NOMO-1 treated with dmso at 0.1 percent for 144 hours (cell line): ENCODE measurements at regions not wholly inside any gene's neighbourhood (a gene's known extent, or its start where the extent isn't known, plus 50 kb on each side); places are given as distances from the start of the nearest gene placed in this dataset.
"Not testable (repeated sequence)": the region's sequence is repeated elsewhere in the genome, so short reads cannot be mapped to it uniquely, and the experiment has no call there.

Experiments used
- DNase-seq: peaks from one replicate; lab custom pipeline; 2025; ENCODE audit not compliant: unreplicated experiment; lab: John Stamatoyannopoulos, UW

- no peak for DNase-seq
Measured at GRCh38 chr6:88458662-88459061, 292.5 kb upstream of the CNR1 start.

- no peak for DNase-seq
Measured at GRCh38 chr6:88456221-88456859, 290.2 kb upstream of the CNR1 start.

DNA sequence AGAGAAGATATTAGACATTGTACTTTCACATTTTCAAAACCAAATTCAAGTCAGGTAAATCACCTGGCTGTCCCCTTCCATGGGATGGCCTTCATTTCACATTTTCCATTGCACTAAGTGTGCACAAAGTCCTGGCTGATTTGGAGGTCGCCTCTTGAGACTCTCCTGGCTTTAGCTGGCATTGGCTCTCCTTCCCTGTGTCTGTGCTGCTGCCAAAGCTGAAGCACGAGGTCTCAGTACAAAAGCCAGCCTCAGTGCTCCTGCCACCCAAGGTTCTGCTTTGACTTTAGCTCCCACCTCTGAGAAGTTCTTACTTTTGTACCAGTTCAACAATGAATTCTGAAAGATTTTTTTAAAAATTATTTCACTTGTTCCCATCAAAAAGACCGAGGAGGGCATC, 289.2 kb upstream of the CNR1 start:
- DNase-seq: no peak

DNA sequence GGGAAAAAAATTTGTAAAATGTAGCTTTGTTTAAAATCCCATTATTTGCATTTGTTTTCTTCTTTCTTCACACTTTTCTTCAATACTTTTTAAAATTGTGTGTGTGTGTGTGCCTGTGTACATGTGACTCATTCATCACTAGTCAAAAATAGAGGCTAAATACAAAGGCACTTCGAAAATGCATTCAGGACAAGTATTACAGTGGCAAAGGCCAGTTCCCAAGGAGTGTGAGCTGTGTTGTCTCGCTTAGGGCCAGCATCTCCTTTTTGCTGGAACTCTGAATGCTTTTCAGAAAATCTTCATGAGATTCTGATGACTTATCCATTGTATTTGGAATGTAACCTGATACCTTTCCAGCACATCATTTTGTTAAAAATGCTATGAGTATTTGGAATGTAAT, 288.5 kb upstream of the CNR1 start:
- DNase-seq: no peak

- DNase-seq: no peak
Measured at GRCh38 chr6:88449770-88450169, 283.6 kb upstream of the CNR1 start.

GRCh38 chr6:88445188-88445965, 279.2 kb upstream of the CNR1 start:
- DNase-seq: no peak

DNA sequence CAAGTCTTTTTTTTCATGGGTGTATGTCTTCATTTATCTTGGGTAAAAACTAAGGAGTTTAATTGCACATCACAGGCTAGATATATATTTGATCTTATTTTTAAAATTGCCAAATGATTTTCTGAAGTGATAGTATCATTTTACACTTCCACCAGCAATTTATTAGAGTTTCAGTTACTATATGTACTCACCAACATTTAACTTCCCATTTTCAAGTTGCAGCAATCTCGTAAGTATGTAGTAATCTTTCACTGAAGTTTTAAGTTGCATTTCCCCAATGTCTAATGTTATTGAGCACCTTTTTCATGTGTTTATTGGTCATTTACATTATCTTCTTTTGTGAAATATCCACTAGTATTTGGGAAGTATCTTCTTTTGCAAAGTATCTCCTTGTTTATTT, 277.4 kb upstream of the CNR1 start:
- DNase-seq: no peak

- DNase-seq: no peak
Measured at GRCh38 chr6:88442737-88443136, 276.6 kb upstream of the CNR1 start.

GRCh38 chr6:88441346-88441745, 275.2 kb upstream of the CNR1 start:
- DNase-seq: no peak

DNA sequence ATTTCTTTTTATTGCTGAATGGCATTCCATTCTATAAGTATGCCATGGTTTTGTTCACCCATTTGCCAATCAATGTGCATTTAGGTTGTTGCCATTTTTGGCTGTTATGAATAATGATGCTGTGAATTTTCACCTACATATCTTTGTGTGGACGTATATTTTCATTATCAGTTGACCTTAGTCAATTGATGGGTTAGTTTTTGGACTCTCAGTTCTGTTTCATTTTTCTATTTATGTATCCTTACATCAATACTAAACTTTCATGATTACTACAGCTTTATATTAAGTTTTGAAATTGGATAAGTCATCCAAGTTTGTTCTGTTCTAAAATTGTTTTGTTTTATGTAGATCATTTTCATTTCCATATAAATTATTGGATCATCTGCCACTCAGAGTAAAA, 261.9 kb upstream of the CNR1 start:
- DNase-seq: no peak

GRCh38 chr6:88426005-88426404, 259.9 kb upstream of the CNR1 start:
- no peak for DNase-seq

DNA sequence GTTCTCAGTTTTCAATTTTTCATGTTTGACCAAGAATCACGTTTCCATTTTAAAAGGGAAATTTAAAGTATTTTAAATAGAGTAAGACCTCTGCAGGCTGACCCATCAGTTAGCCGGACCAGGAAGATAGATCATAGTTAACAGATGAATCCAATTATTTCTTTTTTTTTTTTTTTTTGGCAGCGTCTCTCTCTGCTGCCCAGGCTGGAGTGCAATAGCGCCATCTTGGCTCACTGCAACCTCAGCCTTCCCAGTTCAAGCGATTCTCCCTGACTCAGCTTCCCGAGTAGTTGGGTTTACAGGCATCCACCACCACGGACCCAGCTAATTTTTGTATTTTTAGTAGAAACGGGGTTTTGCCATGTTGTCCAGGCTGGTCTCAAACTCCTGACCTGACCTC, 256.7 kb upstream of the CNR1 start:
- no peak for DNase-seq

- DNase-seq: not testable (repeated sequence)
Measured at GRCh38 chr6:88420967-88421488, 254.9 kb upstream of the CNR1 start.

- DNase-seq: not testable (repeated sequence)
Measured at GRCh38 chr6:88418921-88419810, 253.0 kb upstream of the CNR1 start.

- DNase-seq: not testable (repeated sequence)
Measured at GRCh38 chr6:88417361-88417760, 251.2 kb upstream of the CNR1 start.

DNA sequence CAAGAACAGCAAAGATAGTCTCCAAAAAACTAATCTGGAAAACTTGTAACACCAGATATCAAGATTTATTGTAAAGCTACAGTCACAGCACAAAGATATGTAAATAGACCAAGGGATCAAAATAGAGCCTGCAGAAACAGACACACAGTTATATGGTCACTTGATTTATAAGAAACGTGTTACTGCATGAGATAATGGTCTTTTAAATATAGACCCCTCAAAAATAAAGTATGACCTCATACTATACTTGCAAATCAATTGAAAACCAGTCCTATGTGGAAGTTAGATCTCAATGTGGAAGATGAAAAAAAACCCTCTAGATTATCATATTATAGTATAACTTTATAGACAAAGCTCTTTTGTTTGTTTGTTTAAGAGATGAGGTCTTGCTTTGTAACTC, 247.3 kb upstream of the CNR1 start:
- DNase-seq: no peak

- DNase-seq: not testable (repeated sequence)
Measured at GRCh38 chr6:88408355-88408754, 242.2 kb upstream of the CNR1 start.

DNA sequence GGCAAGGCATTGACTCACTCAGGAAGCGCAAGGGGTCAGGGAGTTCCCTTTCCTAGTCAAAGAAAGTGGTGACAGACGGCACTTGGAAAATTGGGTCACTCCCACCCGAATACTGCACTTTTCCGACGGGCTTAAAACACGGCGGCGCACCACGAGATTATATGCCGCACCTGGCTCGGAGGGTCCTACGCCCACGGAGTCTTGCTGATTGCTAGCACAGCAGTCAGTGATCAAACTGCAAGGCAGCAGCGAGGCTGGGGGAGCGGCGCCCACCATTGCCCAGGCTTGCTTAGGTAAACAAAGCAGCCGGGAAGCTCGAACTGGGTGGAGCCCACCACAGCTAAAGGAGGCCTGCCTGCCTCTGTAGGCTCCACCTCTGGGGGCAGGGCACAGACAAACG, 240.5 kb upstream of the CNR1 start:
- not testable (repeated sequence) for DNase-seq

DNA sequence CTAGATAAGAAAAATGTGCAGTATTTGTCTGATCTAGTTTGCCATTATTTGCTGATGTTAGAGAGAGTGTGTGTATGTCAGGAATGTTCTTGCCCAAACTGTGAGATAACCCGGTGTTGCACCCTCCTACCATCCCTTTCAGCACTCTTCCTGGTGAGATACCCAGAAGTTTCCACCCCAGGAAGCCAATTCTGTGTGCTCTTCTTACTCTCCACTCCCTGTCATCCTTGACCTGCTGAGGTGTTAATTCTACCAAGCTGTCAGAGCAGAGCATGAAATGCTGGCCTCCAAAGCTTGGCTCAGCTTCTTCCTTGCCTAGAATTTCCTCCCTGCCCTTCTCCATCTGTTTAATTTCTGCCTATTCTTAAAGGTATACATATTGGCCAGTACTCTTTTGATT, 237.3 kb upstream of the CNR1 start:
- DNase-seq: no peak

- no peak for DNase-seq
Measured at GRCh38 chr6:88402909-88403308, 236.8 kb upstream of the CNR1 start.

DNA sequence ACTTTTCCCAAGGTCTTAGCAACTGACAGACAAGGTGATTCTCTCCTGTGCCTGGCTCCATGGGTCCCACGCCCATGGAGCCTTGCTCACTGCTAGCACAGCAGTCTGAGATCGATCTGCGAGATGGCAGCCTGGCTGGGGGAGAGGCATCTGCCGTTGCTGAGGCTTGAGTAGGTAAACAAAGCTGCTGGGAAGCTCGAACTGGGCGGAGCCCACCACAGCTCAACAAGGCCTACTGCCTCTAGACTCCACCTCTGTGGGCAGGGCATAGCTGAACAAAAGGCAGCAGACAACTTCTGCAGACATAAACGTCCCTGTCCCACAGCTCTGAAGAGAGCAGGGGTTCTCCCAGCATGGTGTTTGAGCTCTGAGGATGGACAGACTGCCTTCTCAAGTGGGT, 224.9 kb upstream of the CNR1 start:
- not testable (repeated sequence) for DNase-seq
